ENCODE measurements at regions not wholly inside any gene's neighbourhood (a gene's known extent, or its start where the extent isn't known, plus 50 kb on each side); places are given as distances from the start of the nearest gene placed in this dataset.
"Not testable (repeated sequence)": the region's sequence is repeated elsewhere in the genome, so short reads cannot be mapped to it uniquely, and the experiment has no call there.

- DNase-seq (ENCODE audit: low read depth) = no peak
- H3K4me3 ChIP-seq (ENCODE audit: low read depth, low read length) = no peak overlapping the region
- TF ChIP-seq CTCF (conservative IDR thresholded peaks at IDR 0.05; ENCODE audit: low read depth, low read length) = no peak
Measured at GRCh38 chr3:66827726-66828125, 170.4 kb upstream of the KBTBD8 start.

GRCh38 chr3:66828303-66828702, 169.8 kb upstream of the KBTBD8 start:
- TF ChIP-seq CTCF (conservative IDR thresholded peaks at IDR 0.05; ENCODE audit: low read depth, low read length) = no peak
- H3K4me3 ChIP-seq (ENCODE audit: low read depth, low read length) = no peak overlapping the region
- DNase-seq (ENCODE audit: low read depth) = no peak

GRCh38 chr3:66830301-66830700, 167.8 kb upstream of the KBTBD8 start:
- DNase-seq (ENCODE audit: low read depth) = no peak
- no peak for TF ChIP-seq CTCF (conservative IDR thresholded peaks at IDR 0.05; ENCODE audit: low read depth, low read length)

GRCh38 chr3:66831931-66832330, 166.2 kb upstream of the KBTBD8 start:
- no peak for DNase-seq (ENCODE audit: low read depth)
- no peak overlapping the region for H3K4me3 ChIP-seq (ENCODE audit: low read depth, low read length)
- no peak for TF ChIP-seq CTCF (conservative IDR thresholded peaks at IDR 0.05; ENCODE audit: low read depth, low read length)

More at GRCh38 chr3:66830301-66830700, 167.8 kb upstream of the KBTBD8 start:
- no peak overlapping the region for H3K4me3 ChIP-seq (ENCODE audit: low read depth, low read length)

- TF ChIP-seq CTCF (conservative IDR thresholded peaks at IDR 0.05; ENCODE audit: low read depth, low read length) = peak; percentile 35
- no peak overlapping the region for H3K4me3 ChIP-seq (ENCODE audit: low read depth, low read length)
- DNase-seq (ENCODE audit: low read depth) = peak; percentile 35
Measured at GRCh38 chr3:66836363-66837152, 161.5 kb upstream of the KBTBD8 start.

- TF ChIP-seq CTCF (conservative IDR thresholded peaks at IDR 0.05; ENCODE audit: low read depth, low read length) = no peak
- H3K4me3 ChIP-seq (ENCODE audit: low read depth, low read length) = no peak overlapping the region
- DNase-seq (ENCODE audit: low read depth) = no peak
Measured at GRCh38 chr3:66838704-66839103, 159.4 kb upstream of the KBTBD8 start.

- DNase-seq (ENCODE audit: low read depth) = no peak
- no peak overlapping the region for H3K4me3 ChIP-seq (ENCODE audit: low read depth, low read length)
- no peak for TF ChIP-seq CTCF (conservative IDR thresholded peaks at IDR 0.05; ENCODE audit: low read depth, low read length)
Measured at GRCh38 chr3:66839508-66839907, 158.6 kb upstream of the KBTBD8 start.

GRCh38 chr3:66842761-66843464, 155.2 kb upstream of the KBTBD8 start:
- not testable (repeated sequence) for DNase-seq (ENCODE audit: low read depth); H3K4me3 ChIP-seq (ENCODE audit: low read depth, low read length)

All from choroid plexus epithelial cell (primary cell).